ENCODE measurements at regions not wholly inside any gene's neighbourhood (a gene's known extent, or its start where the extent isn't known, plus 50 kb on each side); places are given as distances from the start of the nearest gene placed in this dataset.

- TF ChIP-seq CTCF (IDR thresholded peaks at IDR 0.05): no peak
- TF ChIP-seq POLR2A (IDR thresholded peaks at IDR 0.05; ENCODE audit: low read depth): no peak
Measured at GRCh38 chr1:192518700-192519099, 56.9 kb upstream of the RGS1 start.
